ENCODE measurements at regions not wholly inside any gene's neighbourhood (a gene's known extent, or its start where the extent isn't known, plus 50 kb on each side); places are given as distances from the start of the nearest gene placed in this dataset.

DNA sequence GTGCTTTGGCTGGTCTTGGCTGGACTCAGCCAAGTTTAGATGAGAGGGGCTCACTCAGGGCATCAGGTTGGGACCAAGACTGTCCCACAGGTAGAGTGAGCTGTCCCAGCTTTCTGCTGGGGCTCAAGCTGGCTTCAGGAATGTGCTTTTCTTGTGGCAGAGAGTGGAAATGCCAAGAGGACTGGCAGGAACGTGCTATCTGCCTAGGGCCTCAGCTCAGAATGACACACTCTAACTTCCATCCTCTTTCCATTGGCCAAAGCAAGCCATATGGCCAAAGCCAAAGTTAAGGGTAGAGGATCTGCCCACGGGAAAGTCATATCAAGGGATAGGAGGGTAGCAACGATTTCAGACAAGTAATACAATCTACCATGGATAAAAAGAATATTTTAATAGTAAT is 178.8 kb downstream of the ABHD5 start:
- DNase-seq, result no peak

DNA sequence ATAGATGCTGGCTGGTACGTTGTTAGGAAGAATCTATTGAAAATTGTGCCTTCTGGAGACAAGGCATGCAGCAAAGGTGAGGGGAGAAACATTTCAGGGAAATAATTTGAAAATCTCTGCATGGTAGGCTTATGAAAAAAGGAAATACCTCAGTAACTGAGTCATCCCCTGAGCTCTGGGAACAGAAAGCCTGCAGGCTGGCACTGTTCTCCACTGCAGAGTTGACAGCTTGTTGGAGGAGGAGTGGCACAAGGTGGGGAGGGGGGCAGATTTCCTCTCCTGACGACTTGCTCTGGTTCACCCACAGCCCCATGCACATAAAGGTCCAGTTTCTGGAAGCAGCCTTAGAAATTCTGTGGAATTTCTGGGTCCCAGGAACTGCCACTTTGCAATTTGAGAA is 179.4 kb downstream of the ABHD5 start:
- DNase-seq, result no peak

DNA sequence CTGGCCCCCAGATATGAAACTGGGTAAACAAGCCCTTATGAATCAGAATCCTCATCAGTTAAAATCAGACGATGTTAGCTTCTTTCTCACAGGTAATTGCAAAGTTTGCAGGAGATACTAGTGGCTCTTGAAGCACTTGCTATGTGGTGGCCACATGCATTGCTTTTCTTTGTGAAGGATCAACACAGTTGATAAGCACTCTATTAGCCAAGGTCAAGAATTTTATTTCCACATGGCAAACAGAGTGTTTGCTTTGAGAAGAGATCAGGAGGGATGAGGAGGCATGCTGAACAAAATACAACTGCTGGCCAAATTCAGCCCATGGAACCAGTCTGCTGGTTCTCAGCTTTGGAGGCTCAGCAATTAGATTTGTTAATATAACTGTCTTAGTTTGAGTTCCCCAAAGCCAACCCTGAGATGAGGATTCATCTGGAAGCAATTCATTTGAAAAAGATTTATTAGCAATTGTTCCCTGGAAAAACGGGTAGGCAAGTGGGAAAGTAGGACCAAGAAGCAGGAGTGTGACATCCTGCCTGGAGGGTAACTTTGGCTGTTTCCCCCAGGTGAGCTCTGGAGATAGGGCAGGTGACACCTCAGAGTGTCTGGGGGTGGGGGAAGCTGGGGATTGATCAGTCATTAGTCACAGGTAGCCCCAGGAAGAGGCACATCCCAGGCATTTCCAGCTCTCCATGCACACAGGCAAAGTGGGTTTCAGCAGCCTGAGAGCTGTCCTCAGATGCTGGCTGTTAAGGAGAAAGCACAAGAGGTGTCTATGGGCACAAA is 180.3 kb downstream of the ABHD5 start:
- DNase-seq, result no peak

DNA sequence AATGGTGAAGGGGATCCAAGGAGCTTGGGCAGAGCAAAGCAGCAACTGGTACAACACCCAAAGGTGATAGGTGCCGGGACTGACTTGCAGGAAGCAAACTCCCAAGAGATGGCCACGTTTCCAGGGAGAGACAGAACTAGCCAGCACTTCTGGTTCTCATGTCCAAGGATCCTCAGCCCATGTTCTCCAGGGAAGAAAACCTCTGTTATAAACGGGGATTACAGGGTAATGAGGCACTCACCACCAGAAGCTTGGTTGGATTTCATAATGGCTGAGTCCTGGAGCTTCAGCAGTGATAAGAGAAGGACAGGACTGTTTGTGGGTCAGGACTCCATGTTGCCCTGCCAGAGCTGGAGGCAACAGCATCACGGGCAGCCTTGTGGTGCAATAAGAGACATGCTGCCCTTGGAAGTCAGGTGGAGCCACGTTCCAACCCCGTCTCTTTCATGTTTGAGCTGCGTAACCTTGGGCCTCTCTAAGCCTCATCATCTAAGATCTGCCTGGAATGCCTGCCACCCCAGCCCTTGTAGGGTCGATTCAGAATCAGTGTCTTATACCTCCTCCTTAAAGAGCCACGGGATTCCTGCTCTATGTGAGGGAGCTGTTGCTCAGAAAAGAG is 181.0 kb downstream of the ABHD5 start:
- DNase-seq, result no peak

DNA sequence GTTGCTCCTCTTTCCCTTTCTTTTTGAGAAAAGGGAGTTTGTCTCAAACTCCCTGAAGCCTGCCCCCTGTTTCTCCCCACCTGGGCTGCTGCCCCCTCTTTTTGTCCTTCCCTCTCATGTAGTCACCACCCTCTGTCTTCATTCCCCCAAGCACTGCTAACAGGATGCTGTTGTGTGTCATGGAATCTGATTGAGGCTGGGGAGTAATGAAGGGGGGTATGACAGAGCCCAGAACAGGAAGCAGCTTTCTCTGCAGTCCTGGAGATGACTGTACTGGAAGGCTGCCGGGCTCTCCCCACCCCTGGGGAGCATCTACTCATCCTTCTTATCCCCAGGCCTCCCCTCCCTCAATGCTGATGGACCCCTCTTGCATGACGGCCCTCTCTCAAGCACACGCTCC is 181.6 kb downstream of the ABHD5 start:
- DNase-seq, result no peak

DNA sequence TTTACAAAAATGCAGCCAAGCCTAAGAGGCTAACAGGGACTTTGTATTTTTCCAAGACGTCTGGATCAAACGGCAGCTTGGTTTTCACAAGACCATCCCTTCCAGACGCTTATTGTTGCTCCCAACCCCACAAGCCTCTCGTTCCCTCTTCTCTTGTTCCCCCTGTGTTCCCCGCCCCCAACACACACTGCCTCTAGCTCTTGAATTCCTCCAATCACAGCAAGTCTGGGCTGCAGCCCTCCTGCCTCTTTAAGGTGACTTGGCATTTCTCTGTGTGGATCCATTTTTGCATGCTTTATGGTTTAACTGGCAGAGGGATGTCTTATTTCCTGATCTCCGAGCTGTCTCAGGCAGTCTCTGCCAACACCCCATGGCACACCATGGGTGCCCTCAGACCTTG is 182.2 kb downstream of the ABHD5 start:
- DNase-seq, result no peak

DNA sequence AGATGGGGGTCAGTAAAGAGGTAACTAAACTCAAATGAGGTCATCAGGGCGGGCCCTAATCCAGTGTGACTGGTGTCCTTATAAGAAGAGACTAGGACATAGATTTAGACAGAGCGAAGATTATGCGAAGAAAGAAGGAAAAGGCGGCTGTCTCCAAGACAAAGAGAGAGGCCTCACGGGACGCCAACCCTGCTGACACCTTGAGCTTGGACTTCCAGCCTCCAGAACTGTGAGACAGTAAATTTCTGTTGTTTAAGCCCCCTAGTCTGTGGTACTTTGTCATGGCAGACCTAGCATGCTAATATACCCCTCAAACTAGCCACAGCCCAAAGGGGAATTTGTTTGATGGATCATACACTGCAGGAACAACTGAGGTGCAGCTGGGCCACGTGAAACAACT is 183.0 kb downstream of the ABHD5 start:
- no peak for DNase-seq

DNA sequence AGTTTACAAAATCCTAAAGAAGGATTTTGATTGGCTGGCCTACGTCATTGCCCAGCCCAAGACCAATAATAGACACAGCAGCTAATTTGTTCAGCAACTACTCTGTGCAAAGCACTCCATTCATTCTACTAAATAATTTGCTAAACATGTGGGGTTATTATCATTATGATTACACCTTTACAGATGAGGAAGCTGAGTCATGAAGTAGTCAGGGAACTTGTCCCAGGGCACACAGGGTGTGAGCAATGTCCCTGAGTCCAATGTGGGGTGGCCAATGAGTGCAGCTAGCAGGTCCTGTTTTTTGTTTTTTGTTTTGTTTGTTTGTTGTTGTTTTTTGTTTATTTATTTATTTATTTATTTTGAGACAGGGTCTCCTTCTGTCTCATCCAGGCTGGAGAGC is 183.6 kb downstream of the ABHD5 start:
- no peak for DNase-seq

DNA sequence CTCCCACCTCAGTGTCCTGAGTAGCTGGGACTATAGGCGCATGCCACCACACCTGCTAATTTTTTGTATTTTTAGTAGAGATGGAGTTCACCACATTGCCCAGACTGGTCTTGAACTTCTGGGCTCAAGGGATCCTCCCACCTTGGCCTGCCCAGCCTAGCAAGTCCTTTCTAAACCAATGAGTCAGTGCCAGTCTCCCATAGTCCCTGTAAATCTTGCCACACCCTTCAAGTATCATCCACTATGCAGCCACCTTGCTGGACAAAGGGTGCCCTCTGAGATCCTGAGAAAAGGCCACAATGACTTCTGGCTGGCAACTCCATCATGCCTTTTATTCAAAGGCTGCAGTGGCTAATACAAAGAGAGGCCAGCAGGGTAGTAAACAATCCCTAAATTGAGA is 184.0 kb downstream of the ABHD5 start:
- no peak for DNase-seq

DNA sequence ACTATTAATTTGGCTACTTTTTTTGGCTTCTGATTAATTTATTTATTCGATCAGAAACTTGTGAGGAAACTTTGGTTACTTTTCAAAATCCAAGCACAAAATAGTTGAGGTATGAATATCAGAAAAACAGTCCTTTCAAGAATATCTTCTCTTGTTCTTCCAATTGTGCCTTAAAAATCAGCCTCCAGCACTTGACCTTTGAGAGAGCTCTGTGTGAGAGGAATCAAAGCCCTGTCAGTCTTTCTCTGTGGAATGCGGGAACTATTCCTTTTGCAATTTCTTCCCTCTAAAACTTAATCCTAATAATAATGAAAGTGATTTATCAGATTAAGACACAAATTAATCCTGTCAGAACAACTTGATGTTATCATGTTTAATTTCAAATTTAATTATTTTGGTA is 185.9 kb downstream of the ABHD5 start:
- no peak for DNase-seq

DNA sequence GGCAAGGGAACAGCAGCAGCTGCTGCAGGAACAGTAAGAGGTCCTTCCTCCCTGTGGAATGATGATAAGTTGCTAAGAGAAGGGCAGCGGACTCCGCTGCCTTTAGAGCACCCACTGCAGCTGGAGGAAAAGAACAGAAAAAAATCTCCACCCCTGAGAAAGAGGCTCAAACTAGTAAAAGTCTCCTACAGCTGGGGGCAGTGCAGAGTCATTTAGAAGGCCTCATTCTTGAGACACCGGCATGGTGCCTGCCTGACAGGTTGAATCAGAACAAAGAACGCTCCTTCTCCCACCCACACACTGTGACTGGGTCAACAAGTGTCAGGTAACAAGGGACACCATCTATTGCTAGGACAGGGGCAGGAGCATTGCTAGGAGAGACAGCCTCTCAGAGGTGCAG is 188.4 kb downstream of the ABHD5 start:
- DNase-seq, result no peak

DNA sequence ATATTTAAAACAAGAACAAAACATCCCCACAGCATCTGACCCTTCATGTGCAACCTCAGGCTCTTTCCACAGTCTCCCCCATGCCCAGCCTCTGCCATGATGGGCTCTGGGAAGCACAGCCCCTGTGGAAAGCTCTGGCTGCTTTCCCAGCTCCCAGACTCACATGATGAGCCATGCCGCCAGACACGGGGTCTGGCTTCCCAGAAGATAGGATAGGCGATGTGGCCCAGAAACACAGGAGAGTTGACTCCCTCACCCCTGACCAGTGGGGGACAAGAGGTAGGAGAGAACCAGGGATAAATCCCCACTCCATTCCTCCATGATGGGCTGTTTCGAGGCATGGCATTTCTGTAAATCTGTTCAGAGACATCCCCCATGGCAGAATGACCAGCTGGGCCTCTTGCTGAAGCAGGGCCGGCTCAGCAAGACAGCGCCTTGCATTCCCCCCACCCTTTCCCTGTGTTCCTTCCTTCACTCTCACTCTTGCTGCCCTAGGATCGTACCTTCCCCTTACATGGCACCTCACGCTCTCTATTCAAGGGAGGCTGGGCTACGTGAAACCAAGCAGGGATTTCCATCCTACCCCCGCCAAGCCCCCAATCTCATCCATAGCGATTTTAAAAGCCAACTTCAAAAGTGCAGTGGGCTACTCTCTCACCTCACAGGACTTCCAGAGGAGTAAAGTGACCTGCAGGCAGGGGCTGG is 192.4 kb downstream of the ABHD5 start:
- no peak for DNase-seq

DNA sequence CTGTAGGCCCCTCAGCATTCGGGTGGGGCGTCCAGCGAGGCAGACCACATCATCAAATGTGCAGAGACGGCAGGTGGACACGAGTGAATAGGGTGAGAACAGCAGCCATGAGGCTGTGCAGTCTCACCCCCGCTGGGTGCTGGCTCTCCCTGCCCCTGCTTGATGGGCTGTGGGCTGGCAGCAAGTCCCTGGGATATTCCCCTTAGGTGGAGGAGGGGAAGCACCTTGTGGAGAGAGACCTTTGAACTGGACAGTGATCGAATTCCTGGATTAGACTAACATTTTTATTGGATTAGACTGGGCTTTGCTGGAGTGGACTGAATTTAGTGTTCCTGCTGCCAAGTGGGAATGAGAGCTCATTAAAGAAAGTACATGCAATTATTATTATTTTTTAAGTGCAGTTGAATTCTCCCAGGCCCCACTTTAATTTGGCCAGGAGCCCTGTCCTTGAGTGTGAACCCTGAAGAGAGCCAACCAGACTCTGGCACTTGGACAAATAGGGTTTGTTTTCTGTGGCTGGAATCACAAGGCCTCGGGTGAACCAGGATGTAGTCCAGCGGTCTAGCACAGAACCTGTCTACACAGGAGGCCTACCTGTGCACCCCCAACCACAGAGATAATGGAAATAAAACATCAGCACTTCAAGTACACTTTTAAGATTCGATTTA is 193.1 kb downstream of the ABHD5 start:
- DNase-seq, result no peak

DNA sequence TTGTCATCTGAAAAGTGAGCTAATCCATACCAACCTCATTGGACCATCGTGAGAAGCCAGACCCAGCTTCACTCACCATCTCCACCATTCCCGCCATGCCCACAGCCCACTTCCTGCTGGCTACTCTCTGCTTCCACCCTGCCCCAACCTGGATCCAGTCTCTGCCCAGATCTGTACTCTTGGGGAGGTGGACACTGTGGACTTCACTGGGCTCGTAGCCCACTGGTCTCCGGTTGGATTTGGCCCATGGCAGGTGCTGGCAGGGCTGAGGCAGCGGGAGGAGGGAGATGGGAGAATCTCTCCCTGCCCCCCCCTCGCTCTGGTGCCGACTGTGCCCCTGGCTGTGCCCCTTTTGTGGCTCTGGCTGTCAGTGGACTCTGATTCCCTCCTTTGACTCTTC is 193.8 kb downstream of the ABHD5 start:
- DNase-seq, result no peak

DNA sequence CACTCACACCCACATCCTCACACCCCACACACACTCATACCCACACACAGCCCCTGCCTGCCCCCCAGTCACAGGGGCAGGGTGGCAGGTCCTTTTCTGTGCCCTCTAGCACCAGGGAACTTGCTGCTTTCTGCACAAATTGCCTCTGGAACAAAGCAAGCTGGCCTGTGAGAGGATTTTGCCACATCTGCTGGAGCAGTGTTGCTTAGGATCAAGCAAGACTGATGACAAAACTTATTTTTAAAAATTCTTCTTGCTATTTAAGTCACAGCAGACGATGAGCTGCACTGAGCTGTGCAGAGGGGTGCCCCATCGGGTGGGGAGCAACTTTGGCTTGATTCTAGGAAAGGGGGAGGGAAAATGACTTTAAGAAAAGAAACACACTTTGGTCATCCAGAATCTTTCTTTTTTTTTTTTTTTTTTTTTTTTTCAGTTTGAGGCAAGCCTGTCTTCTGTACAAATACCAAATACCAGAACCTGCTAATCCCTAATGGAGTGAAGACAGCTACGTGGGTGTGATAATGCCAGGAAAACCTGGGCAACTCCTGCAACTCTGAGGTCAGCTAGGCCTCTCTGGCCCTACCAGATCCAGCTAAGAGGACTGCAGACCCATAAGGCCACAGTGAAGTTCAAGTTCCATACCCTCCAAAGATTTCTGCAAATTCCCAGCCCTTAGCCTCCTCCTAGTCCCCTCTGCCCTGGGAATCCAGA is 195.3 kb downstream of the ABHD5 start:
- no peak for DNase-seq

DNA sequence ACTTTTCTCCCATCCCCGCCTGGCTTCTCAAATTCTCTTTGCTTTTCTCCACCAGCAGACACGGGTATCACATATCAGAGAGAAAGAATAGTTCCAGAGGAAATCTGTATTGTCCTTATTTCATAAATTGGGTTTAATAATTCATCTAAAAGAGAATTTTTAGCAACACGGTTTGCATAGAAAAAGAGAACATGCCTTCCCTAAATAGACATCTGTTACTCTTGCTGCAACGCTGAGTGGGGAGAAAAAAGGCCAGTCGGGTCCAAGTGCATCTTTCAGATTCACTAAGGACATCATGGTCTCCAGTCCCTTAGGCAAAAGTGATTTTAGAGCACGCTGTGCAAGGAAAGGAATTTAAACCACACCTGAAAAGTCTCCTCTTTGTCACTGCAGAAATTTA is 201.3 kb downstream of the ABHD5 start:
- DNase-seq, result no peak

DNA sequence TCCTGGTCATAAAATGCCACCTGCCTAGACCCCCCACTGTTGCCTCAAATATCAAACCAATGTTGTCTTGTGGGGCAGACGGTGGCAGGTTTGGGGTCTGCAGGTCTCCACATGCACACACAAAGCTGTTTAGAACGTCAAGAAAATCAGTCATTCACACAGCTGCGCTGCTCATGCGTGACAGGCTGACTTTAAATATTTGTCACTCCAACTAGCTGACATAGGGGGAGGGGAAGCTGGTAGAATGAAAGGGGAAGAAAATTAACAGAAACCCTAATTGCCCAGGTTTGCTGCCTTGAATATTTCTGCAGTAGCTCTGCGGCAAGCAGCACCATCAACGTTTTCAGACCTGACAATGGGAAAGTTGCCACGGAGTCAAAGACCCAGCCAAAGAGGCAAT is 201.8 kb downstream of the ABHD5 start:
- no peak for DNase-seq

DNA sequence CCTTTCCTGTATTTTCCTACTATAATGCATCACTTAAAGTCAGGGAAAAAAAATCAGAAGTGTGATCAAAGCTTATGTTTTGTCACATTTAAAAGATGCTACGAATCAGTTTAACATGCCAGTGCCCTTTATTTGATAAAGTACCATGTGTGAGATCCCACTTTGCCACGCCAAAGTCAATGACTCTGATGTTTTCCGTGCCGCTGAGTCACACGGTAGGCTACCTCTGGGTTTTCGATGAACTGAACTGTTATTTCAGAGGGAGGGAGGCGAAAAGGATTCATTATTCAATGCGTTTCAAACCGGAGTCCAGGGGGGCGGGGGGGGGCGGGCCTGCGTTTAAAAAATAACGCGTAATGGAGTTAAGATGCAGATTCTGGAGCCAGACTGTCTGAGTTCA is 203.0 kb downstream of the ABHD5 start:
- no peak for DNase-seq

DNA sequence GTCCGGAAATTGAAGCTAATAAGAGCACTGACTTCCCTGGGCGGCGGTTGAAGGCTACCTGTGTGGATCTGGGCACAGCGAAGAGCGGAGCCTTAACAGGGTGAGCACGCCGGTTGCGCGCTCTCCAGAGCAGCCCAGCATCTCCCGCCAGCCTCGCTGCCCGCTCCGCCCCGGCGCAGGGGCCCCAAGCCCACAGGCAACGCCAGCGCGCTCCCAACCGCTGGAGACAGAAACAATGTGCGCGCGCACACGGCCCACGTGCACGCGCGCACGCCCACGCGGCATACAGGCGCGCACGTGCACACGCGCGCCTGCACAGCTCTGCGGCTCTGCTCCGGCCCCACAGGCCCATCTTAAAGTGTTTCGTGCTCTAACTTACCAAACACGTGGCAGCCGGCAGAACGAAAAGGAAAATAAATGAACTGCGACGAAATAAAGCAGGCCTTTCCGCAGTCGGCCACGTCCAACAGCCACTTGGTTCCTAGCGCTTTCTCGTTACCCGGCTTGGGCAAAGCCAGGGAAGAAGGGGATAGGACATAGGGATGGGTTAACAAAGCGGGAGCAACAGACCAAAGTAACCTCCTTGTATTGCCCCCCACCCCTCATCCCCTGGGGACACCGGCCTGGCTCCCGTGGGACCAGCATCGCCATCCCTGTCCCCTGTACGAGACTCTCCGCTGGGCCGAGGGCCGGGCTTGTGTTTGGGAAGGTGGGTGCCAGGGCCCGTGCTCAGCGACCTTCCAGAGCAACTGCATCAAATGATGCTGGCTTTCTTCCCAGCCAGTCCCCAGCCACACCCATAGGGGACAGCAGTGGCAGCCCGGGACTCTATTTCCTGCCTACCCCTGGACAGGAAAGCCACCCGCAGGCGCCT is 203.7 kb downstream of the ABHD5 start:
- DNase-seq, result no peak

DNA sequence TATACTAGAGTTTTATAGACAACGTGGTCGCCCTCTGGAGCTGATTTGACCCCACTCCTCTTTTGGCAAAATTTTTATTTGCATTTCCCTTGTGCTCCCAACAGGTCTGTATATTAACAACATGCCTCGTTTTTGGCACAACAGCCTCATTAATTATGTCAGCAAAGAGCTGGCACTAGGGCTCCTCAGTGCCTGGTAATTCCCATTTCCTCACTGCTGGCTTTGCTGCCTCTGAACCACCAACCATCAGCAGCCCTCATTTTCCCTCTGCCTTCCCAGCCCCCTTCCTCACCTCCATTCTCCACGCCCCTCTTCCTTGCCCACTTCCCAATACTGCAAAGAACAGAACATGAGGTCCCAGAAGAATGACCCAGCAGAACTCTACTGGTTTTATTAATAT is 204.8 kb downstream of the ABHD5 start:
- DNase-seq, result no peak

DNA sequence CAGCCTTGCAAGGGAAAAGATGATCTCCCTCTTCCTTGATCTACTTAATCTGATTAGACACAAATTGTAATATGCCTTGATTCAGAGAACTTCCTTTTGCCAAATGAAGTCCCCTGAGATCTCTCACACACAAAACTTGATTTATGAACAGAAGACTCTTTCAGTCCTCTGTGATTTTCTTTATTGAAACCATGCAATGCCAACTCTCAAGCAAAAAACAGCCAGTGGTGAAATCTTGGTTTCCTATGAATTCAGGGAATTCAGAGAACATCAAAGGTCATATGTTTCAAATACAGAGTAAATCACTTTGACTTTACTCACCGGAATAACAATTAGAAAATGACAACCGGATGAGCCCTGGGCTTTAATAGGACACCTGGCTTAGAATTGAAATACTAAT is 211.7 kb downstream of the ABHD5 start:
- no peak for DNase-seq

DNA sequence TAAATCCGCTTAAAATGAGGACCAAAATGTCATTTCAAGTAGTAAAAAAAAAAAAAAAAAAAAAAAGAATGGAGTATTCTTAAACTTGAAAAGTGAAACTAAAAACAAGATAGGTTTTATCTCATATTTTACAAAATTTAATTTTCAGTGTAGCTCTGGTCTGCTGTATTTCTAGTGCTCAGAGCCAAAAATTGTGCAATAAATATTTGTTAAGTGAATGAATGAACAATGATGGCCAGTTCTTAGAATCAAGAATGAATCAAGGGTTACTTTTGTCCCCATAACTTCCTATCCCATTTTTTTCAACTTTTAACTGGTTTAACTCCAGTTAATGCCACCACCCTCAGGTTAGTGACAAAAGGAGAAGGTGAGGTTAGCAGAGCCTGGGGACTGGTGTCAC is 214.4 kb downstream of the ABHD5 start:
- DNase-seq, result no peak
